C4-2B (cell line): ENCODE measurements at regions not wholly inside any gene's neighbourhood (a gene's known extent, or its start where the extent isn't known, plus 50 kb on each side); places are given as distances from the start of the nearest gene placed in this dataset.

Experiments used
- CTCF ChIP-seq: fragments of 450-650 bp; conservative IDR thresholded peaks from 2 replicates; pipeline ENCODE4 v1.5.1; 2017; ENCODE audit warnings: mild to moderate bottlenecking
- ZFX ChIP-seq: fragments of 450-650 bp; IDR thresholded peaks from 2 replicates; pipeline ENCODE4 v1.6.1; 2017

GRCh38 chr16:31700200-31700529 lies 172.5 kb downstream of the AHSP start:
- no peak for TF ChIP-seq CTCF
- no peak for TF ChIP-seq ZFX
